Lower lobe of right lung (tissue), 2 donors: ENCODE measurements at regions not wholly inside any gene's neighbourhood (a gene's known extent, or its start where the extent isn't known, plus 50 kb on each side); places are given as distances from the start of the nearest gene placed in this dataset.

Source experiments
- ATAC-seq, 2 donors: fragments of 200-7000 bp; cut with Tn5 transposase; one replicate each; pipeline ENCODE4 v1.9.1; 2020 to 2022; ENCODE audit warnings: mild to moderate bottlenecking in 2 of 2, moderate library complexity in 2 of 2
- DNase-seq: peaks from one replicate; pipeline ENCODE4 v3.0.0-alpha.2; 2020
- H3K27ac ChIP-seq: fragments of 200-600 bp; one replicate; pipeline ENCODE4 v1.8.0; 2022
- H3K27me3 ChIP-seq: fragments of 200-600 bp; one replicate; pipeline ENCODE4 v1.8.0; 2022; ENCODE audit warnings: low read depth
- H3K36me3 ChIP-seq: fragments of 200-600 bp; one replicate; pipeline ENCODE4 v1.8.0; 2022; ENCODE audit warnings: mild to moderate bottlenecking
- H3K4me1 ChIP-seq: fragments of 200-600 bp; one replicate; pipeline ENCODE4 v1.8.0; 2022
- H3K4me3 ChIP-seq: fragments of 200-600 bp; one replicate; pipeline ENCODE4 v1.8.0; 2022; ENCODE audit warnings: mild to moderate bottlenecking
- H3K9me3 ChIP-seq: fragments of 200-600 bp; one replicate; pipeline ENCODE4 v1.8.0; 2022
- CTCF ChIP-seq: fragments of 200-600 bp; IDR thresholded peaks from one replicate; pipeline ENCODE4 v1.8.0; 2022; ENCODE audit warnings: antibody characterized with exemption, mild to moderate bottlenecking
- intact Hi-C: fragments of 100-400 bp; cut with DNase I; formaldehyde crosslinking; loops from one replicate; pipeline ENCODE4 v1.11.0; 2022
- donor health status: DM: no; HTN: yes; CAD: no; lungs with severe emphysema.

- no peaks in the 10 kb centered on the region for H3K9me3 ChIP-seq
- DNase-seq (peak; percentile 30), ATAC-seq (no peak)
- peaks cover 6% of the 10 kb centered on the region for H3K27me3 ChIP-seq
- TF ChIP-seq CTCF = no peak
- intact Hi-C loops = no loop called here
- no peak overlapping the region for H3K4me3 ChIP-seq
- no peaks in the 10 kb centered on the region for H3K4me1 ChIP-seq
- no peaks in the 10 kb centered on the region for H3K36me3 ChIP-seq
- H3K27ac ChIP-seq = no peak overlapping the region
Measured at GRCh38 chr4:8739820-8740665, 131.6 kb downstream of the HMX1 start.

GRCh38 chr4:8739317-8739716, 132.3 kb downstream of the HMX1 start:
- no peak for ATAC-seq
- no peaks in the 10 kb centered on the region for H3K9me3 ChIP-seq
- TF ChIP-seq CTCF = no peak
- H3K36me3 ChIP-seq = no peaks in the 10 kb centered on the region
- peak; percentile 20 for DNase-seq
- no peak overlapping the region for H3K4me3 ChIP-seq
- no peaks in the 10 kb centered on the region for H3K4me1 ChIP-seq
- H3K27ac ChIP-seq = no peak overlapping the region
- intact Hi-C loops = no loop called here
- peaks cover 6% of the 10 kb centered on the region for H3K27me3 ChIP-seq

DNA sequence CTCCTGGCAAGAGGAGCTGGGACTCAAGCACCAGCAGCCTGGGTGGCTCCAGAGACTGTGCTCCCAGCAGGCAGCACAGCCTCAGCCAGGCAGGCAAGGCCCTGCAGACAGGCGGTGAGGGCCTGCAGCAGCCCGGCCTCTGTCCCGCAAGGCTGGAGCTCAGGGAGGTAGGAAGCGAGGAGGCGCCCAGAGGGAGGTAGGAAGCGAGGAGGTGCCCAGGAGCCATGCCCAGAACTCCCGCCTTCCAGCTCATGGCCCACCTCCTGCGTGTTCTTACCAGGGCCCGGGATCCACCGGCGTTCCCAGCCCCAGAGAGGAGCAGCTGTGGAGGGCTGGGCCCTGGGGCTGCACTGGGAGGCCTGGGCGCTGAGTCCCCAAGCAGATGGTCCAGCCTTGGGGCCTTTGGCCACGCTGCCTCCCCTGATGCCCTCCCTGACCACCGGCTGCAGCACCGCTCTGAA, 133.1 kb downstream of the HMX1 start:
- peaks cover 6% of the 10 kb centered on the region for H3K27me3 ChIP-seq
- DNase-seq (no peak), ATAC-seq (no peak)
- no peak overlapping the region for H3K27ac ChIP-seq
- H3K9me3 ChIP-seq = no peaks in the 10 kb centered on the region
- H3K4me1 ChIP-seq = no peaks in the 10 kb centered on the region
- no peak overlapping the region for H3K4me3 ChIP-seq
- no peaks in the 10 kb centered on the region for H3K36me3 ChIP-seq
- TF ChIP-seq CTCF = no peak
- intact Hi-C loops = no loop called here

DNA sequence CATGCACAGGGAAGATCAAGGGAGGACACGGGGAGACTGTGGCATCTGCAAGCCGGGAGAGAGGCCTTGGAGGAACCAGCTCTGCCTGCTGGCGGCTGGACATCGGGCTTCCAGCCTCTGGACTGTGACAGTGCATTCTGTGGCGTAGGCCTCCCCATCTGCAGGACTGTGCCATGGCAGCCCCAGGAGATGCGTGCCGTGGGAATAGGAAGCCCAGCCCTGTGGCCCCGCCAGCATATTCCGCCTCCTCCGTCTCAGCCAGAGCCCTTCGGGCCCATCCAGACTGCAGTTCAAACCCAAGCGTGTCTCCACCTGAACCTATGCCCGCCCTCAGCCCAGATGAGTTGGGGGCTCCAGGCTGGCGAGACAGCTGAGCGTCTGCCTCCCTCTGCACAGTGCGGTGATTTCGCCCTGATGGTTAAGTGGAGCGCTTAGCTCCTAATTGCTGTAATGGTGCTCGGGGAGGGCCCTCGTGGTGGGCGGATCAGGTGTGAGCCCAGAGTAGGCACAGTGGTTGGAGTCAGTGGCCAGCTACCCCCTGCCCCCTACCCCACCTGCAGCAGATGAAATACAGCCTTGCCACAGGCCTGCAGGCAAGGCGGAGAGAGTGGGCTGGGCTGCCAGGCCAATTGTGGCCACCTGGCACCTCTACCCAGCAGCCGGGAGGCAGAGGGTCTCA, 133.9 kb downstream of the HMX1 start:
- Histone ChIP-seq H3K9me3 (no peaks in the 10 kb centered on the region), H3K27me3 (peaks cover 6% of the 10 kb centered on the region), H3K36me3 (no peaks in the 10 kb centered on the region), H3K27ac (no peak overlapping the region), H3K4me1 (no peaks in the 10 kb centered on the region), H3K4me3 (no peak overlapping the region)
- DNase-seq (no peak), ATAC-seq (no peak)
- TF ChIP-seq CTCF = no peak
- intact Hi-C loops = no loop called here

DNA sequence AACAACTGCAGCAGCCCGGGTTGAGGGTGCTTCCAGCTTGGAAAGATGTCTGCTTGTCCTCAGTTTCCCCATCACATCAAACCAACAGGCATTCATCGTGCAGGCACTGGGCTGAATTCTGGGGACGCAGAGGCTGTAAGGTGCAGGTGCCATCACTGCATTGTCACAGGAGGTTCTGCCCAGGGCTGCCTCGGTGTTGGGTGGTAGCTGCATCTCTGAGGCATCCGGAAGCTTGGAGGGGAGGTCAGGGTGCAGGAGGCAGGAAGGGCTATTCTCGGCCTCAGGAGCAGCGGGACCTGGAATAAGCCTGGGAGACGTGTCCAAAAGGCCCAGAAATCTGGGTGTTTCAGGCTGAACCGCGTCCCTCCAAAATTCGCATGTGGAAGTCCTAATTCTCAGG, 134.6 kb downstream of the HMX1 start:
- ATAC-seq (no peak), DNase-seq (no peak)
- H3K36me3 ChIP-seq = no peaks in the 10 kb centered on the region
- no peaks in the 10 kb centered on the region for H3K4me1 ChIP-seq
- no peak overlapping the region for H3K4me3 ChIP-seq
- no peak overlapping the region for H3K27ac ChIP-seq
- no peak for TF ChIP-seq CTCF
- intact Hi-C loops = no loop called here
- no peaks in the 10 kb centered on the region for H3K9me3 ChIP-seq
- H3K27me3 ChIP-seq = peaks cover 6% of the 10 kb centered on the region
